GM19043 (cell line): ENCODE measurements at regions not wholly inside any gene's neighbourhood (a gene's known extent, or its start where the extent isn't known, plus 50 kb on each side); places are given as distances from the start of the nearest gene placed in this dataset.
"Not testable (repeated sequence)": the region's sequence is repeated elsewhere in the genome, so short reads cannot be mapped to it uniquely, and the experiment has no call there.

Experiments used
- ATAC-seq: cut with Tn5 transposase; IDR thresholded peaks from one replicate; pipeline ENCODE4 v1.9.1; 2021; ENCODE audit warnings: low read depth; ENCODE audit not compliant: unreplicated experiment

GRCh38 chr1:219733511-219734174 is 120.7 kb upstream of the ZC3H11B start:
- no peak for ATAC-seq

GRCh38 chr1:219732814-219733491 is 120.0 kb upstream of the ZC3H11B start:
- ATAC-seq, result no peak

- no peak for ATAC-seq
These were observed 118.9 kb upstream of the ZC3H11B start for GRCh38 chr1:219731771-219732170.

- ATAC-seq, result no peak
These were observed 113.8 kb upstream of the ZC3H11B start for GRCh38 chr1:219726480-219727272.

- no peak for ATAC-seq
These were observed 111.5 kb upstream of the ZC3H11B start for GRCh38 chr1:219724440-219724839.

GRCh38 chr1:219717536-219717935 is 104.6 kb upstream of the ZC3H11B start:
- ATAC-seq, result no peak

- ATAC-seq, result no peak
These were observed 103.8 kb upstream of the ZC3H11B start for GRCh38 chr1:219716611-219717114.

GRCh38 chr1:219713981-219714381 is 101.1 kb upstream of the ZC3H11B start:
- ATAC-seq, result no peak

- no peak for ATAC-seq
These were observed 99.6 kb upstream of the ZC3H11B start for GRCh38 chr1:219712506-219712905.

- no peak for ATAC-seq
These were observed 97.8 kb upstream of the ZC3H11B start for GRCh38 chr1:219710529-219711194.

GRCh38 chr1:219708919-219709543 is 96.1 kb upstream of the ZC3H11B start:
- ATAC-seq, result no peak

GRCh38 chr1:219707885-219708284 is 95.0 kb upstream of the ZC3H11B start:
- ATAC-seq, result not testable (repeated sequence)

- ATAC-seq, result not testable (repeated sequence)
These were observed 91.4 kb upstream of the ZC3H11B start for GRCh38 chr1:219704331-219704730.

- ATAC-seq, result no peak
These were observed 90.4 kb upstream of the ZC3H11B start for GRCh38 chr1:219703368-219703639.

- no peak for ATAC-seq
These were observed 88.6 kb upstream of the ZC3H11B start for GRCh38 chr1:219701476-219701875.

GRCh38 chr1:219699870-219700269 is 87.0 kb upstream of the ZC3H11B start:
- ATAC-seq, result no peak

GRCh38 chr1:219697682-219698081 is 84.8 kb upstream of the ZC3H11B start:
- ATAC-seq, result no peak

- no peak for ATAC-seq
These were observed 80.1 kb upstream of the ZC3H11B start for GRCh38 chr1:219692981-219693380.

- ATAC-seq, result no peak
These were observed 76.9 kb upstream of the ZC3H11B start for GRCh38 chr1:219689774-219690173.

GRCh38 chr1:219687779-219688178 is 74.9 kb upstream of the ZC3H11B start:
- ATAC-seq, result no peak

GRCh38 chr1:219686171-219686570 is 73.3 kb upstream of the ZC3H11B start:
- ATAC-seq, result no peak
